ENCODE measurements at regions not wholly inside any gene's neighbourhood (a gene's known extent, or its start where the extent isn't known, plus 50 kb on each side); places are given as distances from the start of the nearest gene placed in this dataset.
A peak's percentile ranks its signal among the peaks of the same experiment; 100 is the strongest.

GRCh38 chr4:3715855-3716630 lies 50.1 kb upstream of the ADRA2C start:
- no peak for DNase-seq (ENCODE audit: low spot score)
- intact Hi-C loops (cut with DNase I) = no loop called here

GRCh38 chr4:3715061-3715854 lies 50.9 kb upstream of the ADRA2C start:
- intact Hi-C loops (cut with DNase I) = no loop called here
- DNase-seq (ENCODE audit: low spot score) = no peak

GRCh38 chr4:3714642-3715001 lies 51.6 kb upstream of the ADRA2C start:
- no peak for DNase-seq (ENCODE audit: low spot score)
- intact Hi-C loops (cut with DNase I) = no loop called here

- no peak for DNase-seq (ENCODE audit: low spot score)
- intact Hi-C loops (cut with DNase I) = no loop called here
Measured at GRCh38 chr4:3713817-3714641, 52.2 kb upstream of the ADRA2C start.

- no peak for DNase-seq (ENCODE audit: low spot score)
Measured at GRCh38 chr4:3713346-3713745, 52.8 kb upstream of the ADRA2C start.

GRCh38 chr4:3712936-3713335 lies 53.2 kb upstream of the ADRA2C start:
- DNase-seq (ENCODE audit: low spot score) = no peak
- intact Hi-C loops (cut with DNase I) = no loop called here

More at GRCh38 chr4:3713346-3713745, 52.8 kb upstream of the ADRA2C start:
- intact Hi-C loops (cut with DNase I) = no loop called here

GRCh38 chr4:3712112-3712805 lies 53.9 kb upstream of the ADRA2C start:
- no peak for DNase-seq (ENCODE audit: low spot score)
- intact Hi-C loops (cut with DNase I) = no loop called here

GRCh38 chr4:3711183-3712111 lies 54.7 kb upstream of the ADRA2C start:
- intact Hi-C loops (cut with DNase I) = no loop called here
- no peak for DNase-seq (ENCODE audit: low spot score)

GRCh38 chr4:3710451-3711182 lies 55.6 kb upstream of the ADRA2C start:
- DNase-seq (ENCODE audit: low spot score) = no peak
- intact Hi-C loops (cut with DNase I) = no loop called here

GRCh38 chr4:3709846-3710441 lies 56.2 kb upstream of the ADRA2C start:
- DNase-seq (ENCODE audit: low spot score) = no peak
- intact Hi-C loops (cut with DNase I) = no loop called here

- DNase-seq (ENCODE audit: low spot score) = no peak
- intact Hi-C loops (cut with DNase I) = no loop called here
Measured at GRCh38 chr4:3709061-3709845, 56.9 kb upstream of the ADRA2C start.

- intact Hi-C loops (cut with DNase I) = no loop called here
- DNase-seq (ENCODE audit: low spot score) = no peak
Measured at GRCh38 chr4:3708611-3709010, 57.6 kb upstream of the ADRA2C start.

GRCh38 chr4:3708103-3708510 lies 58.1 kb upstream of the ADRA2C start:
- DNase-seq (ENCODE audit: low spot score) = peak; percentile 82
- intact Hi-C loops (cut with DNase I) = no loop called here

- DNase-seq (ENCODE audit: low spot score) = no peak
- intact Hi-C loops (cut with DNase I) = no loop called here
Measured at GRCh38 chr4:3707423-3708102, 58.6 kb upstream of the ADRA2C start.

GRCh38 chr4:3706565-3707422 lies 59.4 kb upstream of the ADRA2C start:
- intact Hi-C loops (cut with DNase I) = no loop called here
- no peak for DNase-seq (ENCODE audit: low spot score)

All from cardiac septum (tissue), 1 donor.